T-helper 2 cell treated with Interferon-gamma antibody and Interleukin-4, amounts not matched to agents 100 ng/mL and 5 ng/mL, for 36 hours (primary cell): ENCODE measurements at regions not wholly inside any gene's neighbourhood (a gene's known extent, or its start where the extent isn't known, plus 50 kb on each side); places are given as distances from the start of the nearest gene placed in this dataset.

Source experiments
- intact Hi-C: fragments of 100-400 bp; cut with micrococcal nuclease; formaldehyde crosslinking; loops from one replicate; pipeline ENCODE4 v1.15.1; 2023

- intact Hi-C loops, result no loop called here
Observed at GRCh38 chr3:35524856-35525255, 114.5 kb upstream of the ARPP21 start.

DNA sequence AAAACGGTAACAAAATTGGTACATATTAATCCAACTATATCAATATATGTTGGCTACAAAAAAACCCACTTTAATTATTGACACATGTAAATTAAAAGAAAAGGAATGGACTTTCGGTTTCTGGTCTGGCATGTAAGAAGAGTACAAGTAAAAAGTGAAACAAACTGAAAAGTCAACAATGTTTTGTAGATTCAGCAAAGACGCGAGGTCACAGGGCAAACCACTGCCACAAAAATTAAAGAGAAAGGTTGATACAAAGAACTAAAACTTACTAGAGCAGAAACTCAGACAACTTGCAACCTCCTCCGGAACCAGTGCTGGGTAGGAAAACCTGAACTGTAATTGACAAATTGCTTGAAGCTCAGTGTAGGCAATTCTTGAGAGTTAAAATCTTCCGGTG, 110.6 kb upstream of the ARPP21 start:
- intact Hi-C loops, result no loop called here

GRCh38 chr3:35529337-35529736, 110.0 kb upstream of the ARPP21 start:
- intact Hi-C loops, result no loop called here

- intact Hi-C loops, result no loop called here
Observed at GRCh38 chr3:35537265-35537664, 102.1 kb upstream of the ARPP21 start.

- intact Hi-C loops, result no loop called here
Observed at GRCh38 chr3:35544976-35545375, 94.3 kb upstream of the ARPP21 start.

DNA sequence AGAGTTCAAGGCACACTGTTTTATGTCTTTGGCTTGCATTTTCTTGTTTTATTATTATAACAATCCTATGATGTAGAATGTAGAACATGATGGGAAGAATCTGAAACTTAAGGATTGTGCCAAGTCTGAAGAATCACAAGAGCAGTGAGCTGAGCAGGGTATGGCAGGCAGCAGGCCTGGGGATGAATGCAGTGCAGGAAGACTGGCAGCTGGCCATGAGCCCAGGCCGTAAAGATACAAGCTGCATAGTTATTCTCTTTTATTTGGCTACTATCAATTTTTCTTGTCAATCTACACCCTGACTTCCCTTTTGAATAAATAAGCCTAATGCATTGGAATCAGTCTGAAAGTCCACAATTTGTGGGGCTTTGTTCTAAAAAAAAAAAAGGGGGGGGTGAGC, 89.6 kb upstream of the ARPP21 start:
- intact Hi-C loops, result no loop called here

DNA sequence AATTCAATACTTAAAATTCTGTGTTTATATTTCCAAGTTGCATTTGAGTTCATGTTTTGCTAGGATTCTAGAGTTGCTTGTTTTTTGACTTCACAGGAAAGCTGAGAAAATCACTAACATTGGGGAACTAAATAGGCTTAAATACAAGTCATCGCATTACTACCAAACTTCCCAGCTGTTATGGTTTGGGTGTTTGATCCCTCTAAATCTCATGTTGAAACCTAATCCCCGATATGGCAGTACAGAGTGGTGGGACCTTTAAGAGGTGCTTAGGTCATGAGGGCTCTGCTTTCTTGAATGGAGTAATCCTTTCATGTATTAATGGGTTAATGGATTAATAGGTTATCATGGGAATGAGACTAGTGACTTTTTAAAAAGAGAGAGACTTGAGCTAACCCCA, 77.2 kb upstream of the ARPP21 start:
- intact Hi-C loops, result no loop called here

DNA sequence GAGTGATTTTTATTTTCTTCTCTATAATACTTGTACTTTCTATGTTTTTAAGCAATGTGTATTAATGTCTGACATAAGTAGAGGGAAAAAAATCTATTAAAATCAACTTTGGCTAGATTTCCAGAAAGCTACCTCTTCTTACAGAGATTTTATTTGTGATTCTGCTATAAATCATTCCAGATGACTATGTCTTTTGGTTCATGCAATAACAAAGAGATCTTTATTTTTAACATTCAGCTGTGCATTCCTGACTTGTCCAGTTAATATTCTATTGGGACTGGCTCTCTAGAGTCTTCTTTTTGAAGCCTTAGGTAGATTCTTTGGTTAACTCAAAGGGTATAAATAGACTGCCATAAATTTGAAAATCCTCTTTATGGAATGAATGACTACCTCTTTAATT, 74.3 kb upstream of the ARPP21 start:
- intact Hi-C loops, result no loop called here
